MM.1S (cell line): ENCODE measurements at regions not wholly inside any gene's neighbourhood (a gene's known extent, or its start where the extent isn't known, plus 50 kb on each side); places are given as distances from the start of the nearest gene placed in this dataset.

Experiments used
- DNase-seq: peaks from one replicate; pipeline ENCODE4 v3.0.0-alpha.2; 2015
- H2AFZ ChIP-seq: fragments of 300-600 bp; sonication (generic); 2 replicates; pipeline ENCODE4 v1.6.0; 2016; ENCODE audit warnings: antibody characterized with exemption, low read length
- H3F3A ChIP-seq: fragments of 300-600 bp; sonication (generic); 2 replicates; pipeline ENCODE4 v1.6.1; 2016; ENCODE audit warnings: mild to moderate bottlenecking, antibody characterized with exemption, low read length, moderate library complexity, mixed read lengths; ENCODE audit not compliant: insufficient read depth
- H3K27ac ChIP-seq: fragments of 300-600 bp; sonication (generic); 2 replicates; pipeline ENCODE4 v1.5.1; 2016; ENCODE audit warnings: mild to moderate bottlenecking, low read length
- H3K27me3 ChIP-seq: fragments of 300-600 bp; sonication (generic); replicated peaks from 2 replicates; pipeline ENCODE4 v1.6.0; 2016; ENCODE audit warnings: low read length; ENCODE audit not compliant: insufficient read depth
- H3K36me3 ChIP-seq: fragments of 300-600 bp; sonication (generic); replicated peaks from 2 replicates; pipeline ENCODE4 v1.6.1; 2016; ENCODE audit warnings: mild to moderate bottlenecking, low read length, mixed read lengths; ENCODE audit not compliant: insufficient read depth
- H3K4me1 ChIP-seq: fragments of 300-600 bp; sonication (generic); 2 replicates; pipeline ENCODE4 v1.6.1; 2016; ENCODE audit warnings: low read length, mixed read lengths
- H3K4me2 ChIP-seq: fragments of 300-600 bp; sonication (generic); 2 replicates; pipeline ENCODE4 v1.6.0; 2016; ENCODE audit warnings: low read depth, low read length
- H3K4me3 ChIP-seq: fragments of 300-600 bp; sonication (generic); 2 replicates; pipeline ENCODE4 v1.5.1; 2016; ENCODE audit warnings: low read length, mixed read lengths
- H3K79me2 ChIP-seq: fragments of 300-600 bp; sonication (generic); 2 replicates; pipeline ENCODE4 v1.6.1; 2016; ENCODE audit warnings: mixed run types, low read length, mixed read lengths
- H3K9ac ChIP-seq: fragments of 300-600 bp; sonication (generic); 2 replicates; pipeline ENCODE4 v1.6.1; 2016; ENCODE audit warnings: low read length, mixed read lengths
- H3K9me2 ChIP-seq: fragments of 300-600 bp; sonication (generic); replicated peaks from 2 replicates; pipeline ENCODE4 v1.6.1; 2016; ENCODE audit warnings: mild to moderate bottlenecking, low read length, mixed read lengths; ENCODE audit not compliant: insufficient read depth
- H3K9me3 ChIP-seq: fragments of 300-600 bp; sonication (generic); replicated peaks from 2 replicates; pipeline ENCODE4 v1.6.1; 2016; ENCODE audit warnings: mild to moderate bottlenecking, low read length, mixed read lengths; ENCODE audit not compliant: insufficient read depth
- H4K20me1 ChIP-seq: fragments of 300-600 bp; sonication (generic); 2 replicates; pipeline ENCODE4 v1.6.1; 2016; ENCODE audit warnings: mild to moderate bottlenecking, low read length, moderate library complexity, mixed read lengths; ENCODE audit not compliant: insufficient read depth
- EZH2 ChIP-seq: fragments of 300-600 bp; sonication (generic); optimal IDR thresholded peaks from 2 replicates; pipeline ENCODE3; 2017; ENCODE audit warnings: low read depth, mild to moderate bottlenecking, antibody characterized with exemption, low read length, mixed read lengths
- EZH2phosphoT487 ChIP-seq: fragments of 300-600 bp; sonication (generic); IDR thresholded peaks from 2 replicates; pipeline ENCODE4 v1.6.1; 2018; ENCODE audit warnings: antibody characterized with exemption, low read length
- TF ChIP-seq, protein P1 (sequence below): fragments of 300-600 bp; sonication (generic); IDR thresholded peaks from 2 replicates; pipeline ENCODE4 v1.5.1; 2016; ENCODE audit warnings: antibody characterized with exemption, low read length, mixed read lengths

DNA sequence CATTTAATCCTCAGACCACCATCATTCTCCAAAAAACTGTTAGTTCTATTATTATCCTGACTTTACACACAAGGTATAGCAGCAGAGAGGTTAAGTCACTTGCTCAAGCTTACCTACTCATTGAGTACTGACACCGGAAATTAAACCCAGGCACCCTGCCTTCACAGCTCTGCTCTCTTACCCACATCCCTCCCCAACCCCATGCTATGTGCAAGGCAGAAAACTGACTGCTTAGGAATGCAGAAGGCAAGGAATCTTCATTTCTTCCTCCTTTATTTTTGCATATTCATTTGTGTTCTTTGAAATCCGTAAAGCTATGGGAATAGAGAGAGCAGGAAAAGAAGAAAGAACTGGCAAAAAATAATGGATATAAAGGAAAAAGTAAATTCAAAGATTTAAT, 261.8 kb downstream of the PAPSS1 start:
- Histone ChIP-seq H4K20me1 (no peaks in the 10 kb centered on the region), H3K9me2 (no peaks in the 10 kb centered on the region), H3K9me3 (no peaks in the 10 kb centered on the region), H3K27me3 (no peaks in the 10 kb centered on the region), H3K4me3 (no peak overlapping the region), H3K4me1 (no peaks in the 10 kb centered on the region), H3K36me3 (no peaks in the 10 kb centered on the region), H3K79me2 (no peaks in the 10 kb centered on the region), H3K9ac (no peak overlapping the region), H3K27ac (no peak overlapping the region), H3F3A (no peaks in the 10 kb centered on the region), H2AFZ (no peak overlapping the region), H3K4me2 (no peak overlapping the region)
- TF ChIP-seq EZH2phosphoT487 (no peak), EZH2 (no peak)
- TF ChIP-seq, protein P1, sequence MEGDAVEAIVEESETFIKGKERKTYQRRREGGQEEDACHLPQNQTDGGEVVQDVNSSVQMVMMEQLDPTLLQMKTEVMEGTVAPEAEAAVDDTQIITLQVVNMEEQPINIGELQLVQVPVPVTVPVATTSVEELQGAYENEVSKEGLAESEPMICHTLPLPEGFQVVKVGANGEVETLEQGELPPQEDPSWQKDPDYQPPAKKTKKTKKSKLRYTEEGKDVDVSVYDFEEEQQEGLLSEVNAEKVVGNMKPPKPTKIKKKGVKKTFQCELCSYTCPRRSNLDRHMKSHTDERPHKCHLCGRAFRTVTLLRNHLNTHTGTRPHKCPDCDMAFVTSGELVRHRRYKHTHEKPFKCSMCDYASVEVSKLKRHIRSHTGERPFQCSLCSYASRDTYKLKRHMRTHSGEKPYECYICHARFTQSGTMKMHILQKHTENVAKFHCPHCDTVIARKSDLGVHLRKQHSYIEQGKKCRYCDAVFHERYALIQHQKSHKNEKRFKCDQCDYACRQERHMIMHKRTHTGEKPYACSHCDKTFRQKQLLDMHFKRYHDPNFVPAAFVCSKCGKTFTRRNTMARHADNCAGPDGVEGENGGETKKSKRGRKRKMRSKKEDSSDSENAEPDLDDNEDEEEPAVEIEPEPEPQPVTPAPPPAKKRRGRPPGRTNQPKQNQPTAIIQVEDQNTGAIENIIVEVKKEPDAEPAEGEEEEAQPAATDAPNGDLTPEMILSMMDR: no peak
- DNase-seq: no peak

DNA sequence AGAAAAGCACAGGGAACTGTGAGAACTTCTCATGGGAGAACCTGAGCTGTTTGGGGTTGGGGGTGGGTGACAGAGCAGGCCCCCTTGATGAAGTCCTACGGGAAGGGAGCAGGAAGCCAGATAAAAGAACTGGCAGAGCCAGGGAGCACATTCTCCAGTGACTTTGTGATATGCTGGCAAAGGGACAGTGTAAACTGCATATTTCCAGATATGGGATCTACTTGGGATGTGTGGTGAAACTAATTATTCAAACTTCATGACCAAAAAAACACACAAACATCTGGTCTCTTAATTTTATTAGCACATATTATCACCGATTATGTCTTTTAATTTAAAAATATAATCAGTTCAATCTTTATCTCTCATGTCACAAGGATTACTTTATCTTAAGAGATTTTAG, 266.0 kb downstream of the PAPSS1 start:
- H3K9me2 ChIP-seq: no peaks in the 10 kb centered on the region
- no peaks in the 10 kb centered on the region for H3F3A ChIP-seq
- no peak overlapping the region for H2AFZ ChIP-seq
- H3K9ac ChIP-seq: no peak overlapping the region
- DNase-seq: no peak
- H3K4me2 ChIP-seq: no peak overlapping the region
- H4K20me1 ChIP-seq: no peaks in the 10 kb centered on the region
- H3K36me3 ChIP-seq: no peaks in the 10 kb centered on the region
- H3K27me3 ChIP-seq: no peaks in the 10 kb centered on the region
- no peaks in the 10 kb centered on the region for H3K79me2 ChIP-seq
- no peaks in the 10 kb centered on the region for H3K4me1 ChIP-seq
- no peak overlapping the region for H3K4me3 ChIP-seq
- TF ChIP-seq EZH2 (no peak), EZH2phosphoT487 (no peak)
- TF ChIP-seq, protein P1: no peak
- no peaks in the 10 kb centered on the region for H3K9me3 ChIP-seq
- H3K27ac ChIP-seq: no peak overlapping the region

DNA sequence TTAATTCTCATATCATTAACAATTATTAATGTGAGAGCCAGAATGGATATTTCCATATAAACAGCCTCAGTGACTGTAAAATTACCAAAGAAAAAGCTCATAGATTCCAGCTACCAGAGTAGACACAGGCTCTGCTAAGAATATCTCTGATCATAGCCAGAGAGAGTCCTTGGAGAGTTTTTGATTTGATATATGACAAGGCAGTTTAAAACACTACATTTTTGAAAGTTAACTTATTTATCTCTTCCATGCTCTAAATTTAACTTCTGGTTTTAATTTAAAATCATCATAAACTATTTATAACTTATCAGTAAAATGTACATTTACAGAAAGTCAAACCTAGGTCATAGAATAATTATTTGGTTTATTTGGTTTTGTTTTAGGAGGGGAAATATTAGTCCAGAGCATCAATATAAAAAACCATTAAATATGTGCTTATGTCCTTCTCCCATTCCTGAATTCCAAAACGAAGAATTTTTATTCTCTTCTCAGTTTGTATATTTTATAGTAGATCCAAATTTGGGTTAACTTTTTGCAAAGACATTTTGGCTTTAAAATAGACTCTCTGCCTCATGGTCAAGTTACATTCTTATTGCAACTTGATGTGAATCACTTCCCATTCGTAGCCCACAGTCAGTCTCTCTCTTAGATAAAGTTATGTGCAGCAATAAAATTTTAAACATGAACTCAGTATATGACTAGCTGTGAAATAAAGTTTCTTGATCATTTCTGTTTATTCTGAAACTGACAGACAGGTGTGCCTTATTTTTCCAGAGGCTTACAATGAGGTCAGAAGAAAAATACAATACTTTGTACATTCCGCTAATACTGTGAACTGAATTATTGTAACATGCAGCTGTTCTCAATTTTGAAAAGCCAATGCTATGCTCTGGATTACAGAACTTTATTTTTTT, 267.1 kb downstream of the PAPSS1 start:
- Histone ChIP-seq H3K27me3 (no peaks in the 10 kb centered on the region), H3F3A (no peaks in the 10 kb centered on the region), H3K9ac (no peak overlapping the region), H3K79me2 (no peaks in the 10 kb centered on the region), H3K4me2 (no peak overlapping the region), H2AFZ (no peak overlapping the region), H3K36me3 (no peaks in the 10 kb centered on the region), H4K20me1 (no peaks in the 10 kb centered on the region), H3K4me1 (no peaks in the 10 kb centered on the region), H3K9me3 (no peaks in the 10 kb centered on the region), H3K4me3 (no peak overlapping the region), H3K27ac (no peak overlapping the region), H3K9me2 (no peaks in the 10 kb centered on the region)
- TF ChIP-seq EZH2phosphoT487 (no peak), EZH2 (no peak)
- TF ChIP-seq, protein P1: no peak
- no peak for DNase-seq
